GM23338 (cell line): ENCODE measurements at regions not wholly inside any gene's neighbourhood (a gene's known extent, or its start where the extent isn't known, plus 50 kb on each side); places are given as distances from the start of the nearest gene placed in this dataset.

ENCODE experiments used
- ATAC-seq: fragments of 200-7000 bp; cut with Tn5 transposase; 3 replicates; pipeline ENCODE4 v1.9.1; 2020
- DNase-seq: peaks from one replicate; pipeline ENCODE4 v3.0.0-alpha.2; 2015; ENCODE audit warnings: low spot score
- H2AFZ ChIP-seq: fragments of 200-600 bp; sonication (generic); 2 replicates; pipeline ENCODE4 v1.8.0; 2016; ENCODE audit warnings: antibody characterized with exemption, mild to moderate bottlenecking, moderate library complexity
- H3F3A ChIP-seq: fragments of 200-600 bp; sonication (generic); replicated peaks from 2 replicates; pipeline ENCODE4 v1.8.0; 2017; ENCODE audit warnings: antibody characterized with exemption, mixed run types, low read depth
- H3K27ac ChIP-seq: fragments of 200-600 bp; sonication (generic); 2 replicates; pipeline ENCODE4 v1.6.1; 2016; ENCODE audit warnings: low read depth
- H3K27me3 ChIP-seq: fragments of 200-600 bp; sonication (generic); 2 replicates; pipeline ENCODE4 v1.8.0; 2016; ENCODE audit warnings: mild to moderate bottlenecking, mixed run types, moderate library complexity; ENCODE audit not compliant: insufficient read depth
- H3K36me3 ChIP-seq: fragments of 200-600 bp; sonication (generic); 2 replicates; pipeline ENCODE4 v1.8.0; 2016; ENCODE audit warnings: mild to moderate bottlenecking; ENCODE audit not compliant: insufficient read depth
- H3K4me1 ChIP-seq: fragments of 200-600 bp; sonication (generic); 2 replicates; pipeline ENCODE4 v1.8.0; 2016; ENCODE audit warnings: mild to moderate bottlenecking, moderate library complexity; ENCODE audit not compliant: insufficient read depth
- H3K4me2 ChIP-seq: fragments of 200-600 bp; sonication (generic); 2 replicates; pipeline ENCODE4 v1.7.1; 2017; ENCODE audit warnings: mixed run types
- H3K4me3 ChIP-seq: fragments of 200-600 bp; sonication (generic); 2 replicates; pipeline ENCODE4 v1.6.1; 2016; ENCODE audit warnings: mixed run types
- H3K79me2 ChIP-seq: fragments of 200-600 bp; sonication (generic); replicated peaks from 2 replicates; pipeline ENCODE4 v1.8.0; 2017; ENCODE audit warnings: mild to moderate bottlenecking; ENCODE audit not compliant: insufficient read depth
- H3K9me2 ChIP-seq: fragments of 200-600 bp; sonication (generic); 2 replicates; pipeline ENCODE4 v1.8.0; 2017; ENCODE audit not compliant: insufficient read depth
- H4K20me1 ChIP-seq: fragments of 200-600 bp; sonication (generic); replicated peaks from 2 replicates; pipeline ENCODE4 v1.8.0; 2017; ENCODE audit warnings: mild to moderate bottlenecking; ENCODE audit not compliant: insufficient read depth
- H3K27ac Mint-ChIP-seq: 2 replicates; pipeline ENCODE4 v1.8.0; 2020; ENCODE audit warnings: inconsistent platforms, mild to moderate bottlenecking, moderate library complexity, mixed read lengths
- H3K27me3 Mint-ChIP-seq: 3 replicates; pipeline ENCODE4 v1.8.0; 2022; ENCODE audit warnings: low read depth, mild to moderate bottlenecking, moderate library complexity, mixed read lengths, inconsistent platforms; ENCODE audit not compliant: insufficient read depth, poor library complexity
- H3K36me3 Mint-ChIP-seq: 3 replicates; pipeline ENCODE4 v1.8.0; 2021; ENCODE audit warnings: low read depth, mild to moderate bottlenecking, inconsistent platforms, moderate library complexity, mixed read lengths
- H3K4me1 Mint-ChIP-seq: 3 replicates; pipeline ENCODE4 v1.8.0; 2020; ENCODE audit warnings: mild to moderate bottlenecking, inconsistent platforms, mixed read lengths
- H3K4me3 Mint-ChIP-seq: 3 replicates; pipeline ENCODE4 v1.8.0; 2021; ENCODE audit warnings: moderate library complexity, mild to moderate bottlenecking, inconsistent platforms, mixed read lengths
- H3K9me3 Mint-ChIP-seq: 3 replicates; pipeline ENCODE4 v1.8.0; 2020; ENCODE audit warnings: moderate library complexity, mild to moderate bottlenecking, inconsistent platforms, mixed read lengths
- CREB1 ChIP-seq: fragments of 250-450 bp; sonication (Bioruptor Pico); IDR thresholded peaks from 2 replicates; pipeline ENCODE4 v1.5.0; 2020; ENCODE audit warnings: low read depth, mild to moderate bottlenecking, moderate library complexity
- ETS1 ChIP-seq: IDR thresholded peaks from 2 replicates; pipeline ENCODE4 v1.6.1; 2016; ENCODE audit warnings: antibody characterized with exemption
- EZH2 ChIP-seq: fragments of 200-600 bp; sonication (generic); IDR thresholded peaks from one replicate; pipeline ENCODE4 v1.8.0; 2017; ENCODE audit warnings: antibody characterized with exemption, mild to moderate bottlenecking, low read depth; ENCODE audit not compliant: unreplicated experiment
- JUNB ChIP-seq: IDR thresholded peaks from one replicate; pipeline ENCODE4 v1.6.1; 2016; ENCODE audit warnings: antibody characterized with exemption; ENCODE audit not compliant: unreplicated experiment
- ZNF331 ChIP-seq: fragments of 250-450 bp; sonication (Bioruptor Pico); IDR thresholded peaks from 2 replicates; pipeline ENCODE4 v1.5.0; 2020; ENCODE audit warnings: low read depth, mild to moderate bottlenecking, moderate library complexity
- ZNF462 ChIP-seq: fragments of 250-450 bp; sonication (Bioruptor Pico); IDR thresholded peaks from 2 replicates; pipeline ENCODE4 v1.5.0; 2020; ENCODE audit warnings: mild to moderate bottlenecking, moderate library complexity

- Histone ChIP-seq H4K20me1 (no peaks in the 10 kb centered on the region), H3F3A (no peaks in the 10 kb centered on the region), H3K4me1 (peaks cover 5% of the 10 kb centered on the region; the same call in 1 of the 2 replicates), H3K9me2 (no peaks in the 10 kb centered on the region), H3K4me3 (no peak overlapping the region), H3K36me3 (no peaks in the 10 kb centered on the region), H3K4me2 (no peak overlapping the region), H3K27me3 (no peaks in the 10 kb centered on the region), H2AFZ (no peak overlapping the region), H3K27ac (no peak overlapping the region), H3K79me2 (no peaks in the 10 kb centered on the region)
- TF ChIP-seq EZH2 = no peak
- no peak for TF ChIP-seq CREB1
- TF ChIP-seq ETS1 = no peak
- no peak for TF ChIP-seq ZNF462 (CRISPR knock-in tag)
- no peak for TF ChIP-seq JUNB
- Mint-ChIP-seq H3K27ac (no peak overlapping the region), H3K4me3 (no peak overlapping the region), H3K36me3 (no peaks in the 10 kb centered on the region), H3K27me3 (no peaks in the 10 kb centered on the region), H3K9me3 (no peaks in the 10 kb centered on the region), H3K4me1 (peaks cover 23% of the 10 kb centered on the region)
- DNase-seq (no peak), ATAC-seq (no peak)
Observed at GRCh38 chr5:168182269-168182668, 109.2 kb upstream of the WWC1 start.

GRCh38 chr5:168184103-168184502 is 107.3 kb upstream of the WWC1 start:
- DNase-seq (no peak), ATAC-seq (no peak)
- H3K4me1 Mint-ChIP-seq = peaks cover 19% of the 10 kb centered on the region
- Histone ChIP-seq H3K36me3 (no peaks in the 10 kb centered on the region), H3K79me2 (no peaks in the 10 kb centered on the region), H3K4me2 (no peak overlapping the region), H2AFZ (no peak overlapping the region), H3K27me3 (no peaks in the 10 kb centered on the region), H3K27ac (no peak overlapping the region), H3F3A (no peaks in the 10 kb centered on the region), H3K4me3 (no peak overlapping the region), H4K20me1 (no peaks in the 10 kb centered on the region), H3K4me1 (no peaks in the 10 kb centered on the region), H3K9me2 (no peaks in the 10 kb centered on the region)
- H3K4me3 Mint-ChIP-seq = no peak overlapping the region
- H3K27ac Mint-ChIP-seq = no peak overlapping the region
- no peaks in the 10 kb centered on the region for H3K36me3 Mint-ChIP-seq
- H3K27me3 Mint-ChIP-seq = no peaks in the 10 kb centered on the region
- no peaks in the 10 kb centered on the region for H3K9me3 Mint-ChIP-seq
- TF ChIP-seq ZNF331 = no peak
- TF ChIP-seq JUNB = no peak
- TF ChIP-seq ZNF462 (CRISPR knock-in tag) = no peak
